Uterus (tissue), 3 donors: ENCODE measurements at regions not wholly inside any gene's neighbourhood (a gene's known extent, or its start where the extent isn't known, plus 50 kb on each side); places are given as distances from the start of the nearest gene placed in this dataset.

Source experiments
- DNase-seq, 2 donors: peaks; one replicate each; pipeline ENCODE4 v3.0.0-alpha.2; 2019 to 2020
- H3K27ac ChIP-seq, 2 donors: fragments of 200-600 bp; sonication (generic); 1 replicate in 1 of 2; 2 replicates in 1 of 2; pipeline ENCODE4 v1.5.1; 2016 to 2018
- H3K27me3 ChIP-seq, 2 donors: fragments of 200-600 bp; sonication (generic); one replicate each; pipeline ENCODE4 v1.5.1; 2018 to 2019; ENCODE audit warnings: control low read depth in 1 of 2
- H3K36me3 ChIP-seq, 2 donors: fragments of 200-600 bp; sonication (generic); one replicate each; pipeline ENCODE4 v1.5.1; 2019; ENCODE audit warnings: control low read depth in 1 of 2
- H3K4me1 ChIP-seq, 2 donors: fragments of 200-600 bp; sonication (generic); one replicate each; pipeline ENCODE4 v1.5.1; 2018 to 2019; ENCODE audit warnings: control low read depth in 1 of 2
- H3K4me3 ChIP-seq, 2 donors: fragments of 200-600 bp; sonication (generic); 1 replicate in 1 of 2; 2 replicates in 1 of 2; pipeline ENCODE4 v1.5.1; 2018 to 2019; ENCODE audit warnings: mild to moderate bottlenecking in 1 of 2
- H3K9me3 ChIP-seq, 2 donors: fragments of 200-600 bp; sonication (generic); one replicate each; pipeline ENCODE4 v1.5.1; 2019; ENCODE audit warnings: control low read depth in 1 of 2
- POLR2A ChIP-seq, 2 donors: fragments of 450-650 bp; IDR thresholded peaks; one replicate each; pipeline ENCODE4 v1.6.1; 2016; ENCODE audit warnings: antibody characterized with exemption in 2 of 2, mild to moderate bottlenecking in 1 of 2, moderate library complexity in 1 of 2
- intact Hi-C: fragments of 100-400 bp; cut with DNase I; formaldehyde crosslinking; loops from one replicate; pipeline ENCODE4 v1.15.1; 2023; ENCODE audit warnings: low total_unique reads
- TF ChIP-seq, protein P1 (sequence below), 4 experiments: fragments of 200-600 bp in 2 of 4; fragments of 450-650 bp in 2 of 4; sonication (generic) in 2 of 4; IDR thresholded peaks; one replicate each; pipeline ENCODE4 v1.5.1; 2016 to 2019; ENCODE audit warnings: antibody characterized with exemption in 4 of 4, mild to moderate bottlenecking in 2 of 4, moderate library complexity in 1 of 4
- donor health status: DM: yes; HTN: yes; CAD: no.

DNA sequence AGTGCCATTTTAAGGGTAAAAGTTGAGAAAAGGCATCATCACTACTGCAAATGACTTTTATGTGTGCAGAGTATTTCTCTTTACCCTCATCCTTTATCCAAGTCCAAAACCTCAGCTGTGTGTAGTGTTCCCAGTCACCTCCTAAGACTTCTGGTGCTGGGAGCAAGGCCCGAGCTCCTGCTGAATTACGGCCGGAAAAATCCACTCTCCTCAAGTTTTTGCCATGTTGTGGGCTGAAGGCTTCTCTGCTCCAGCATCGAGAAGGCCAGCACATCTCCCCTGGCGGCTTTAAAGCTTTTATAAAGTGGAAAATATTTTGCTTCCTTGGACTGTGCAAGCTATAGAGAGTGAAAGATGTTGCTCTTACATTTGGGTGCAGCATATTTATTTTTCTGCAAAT lies 153.2 kb upstream of the THBS2 start:
- no peaks in the 10 kb centered on the region for H3K4me1 ChIP-seq
- TF ChIP-seq, protein P1, sequence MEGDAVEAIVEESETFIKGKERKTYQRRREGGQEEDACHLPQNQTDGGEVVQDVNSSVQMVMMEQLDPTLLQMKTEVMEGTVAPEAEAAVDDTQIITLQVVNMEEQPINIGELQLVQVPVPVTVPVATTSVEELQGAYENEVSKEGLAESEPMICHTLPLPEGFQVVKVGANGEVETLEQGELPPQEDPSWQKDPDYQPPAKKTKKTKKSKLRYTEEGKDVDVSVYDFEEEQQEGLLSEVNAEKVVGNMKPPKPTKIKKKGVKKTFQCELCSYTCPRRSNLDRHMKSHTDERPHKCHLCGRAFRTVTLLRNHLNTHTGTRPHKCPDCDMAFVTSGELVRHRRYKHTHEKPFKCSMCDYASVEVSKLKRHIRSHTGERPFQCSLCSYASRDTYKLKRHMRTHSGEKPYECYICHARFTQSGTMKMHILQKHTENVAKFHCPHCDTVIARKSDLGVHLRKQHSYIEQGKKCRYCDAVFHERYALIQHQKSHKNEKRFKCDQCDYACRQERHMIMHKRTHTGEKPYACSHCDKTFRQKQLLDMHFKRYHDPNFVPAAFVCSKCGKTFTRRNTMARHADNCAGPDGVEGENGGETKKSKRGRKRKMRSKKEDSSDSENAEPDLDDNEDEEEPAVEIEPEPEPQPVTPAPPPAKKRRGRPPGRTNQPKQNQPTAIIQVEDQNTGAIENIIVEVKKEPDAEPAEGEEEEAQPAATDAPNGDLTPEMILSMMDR (IDR thresholded peaks at IDR 0.05), result no peak
- peak in 1 of 2 donors; percentile 29 for DNase-seq
- intact Hi-C loops, result no loop called here
- H3K27ac ChIP-seq, result peak overlapping the region; percentile 51 to 66
- H3K4me3 ChIP-seq, result no peak overlapping the region
- no peaks in the 10 kb centered on the region for H3K27me3 ChIP-seq
- no peaks in the 10 kb centered on the region for H3K9me3 ChIP-seq
- H3K36me3 ChIP-seq, result no peaks in the 10 kb centered on the region

DNA sequence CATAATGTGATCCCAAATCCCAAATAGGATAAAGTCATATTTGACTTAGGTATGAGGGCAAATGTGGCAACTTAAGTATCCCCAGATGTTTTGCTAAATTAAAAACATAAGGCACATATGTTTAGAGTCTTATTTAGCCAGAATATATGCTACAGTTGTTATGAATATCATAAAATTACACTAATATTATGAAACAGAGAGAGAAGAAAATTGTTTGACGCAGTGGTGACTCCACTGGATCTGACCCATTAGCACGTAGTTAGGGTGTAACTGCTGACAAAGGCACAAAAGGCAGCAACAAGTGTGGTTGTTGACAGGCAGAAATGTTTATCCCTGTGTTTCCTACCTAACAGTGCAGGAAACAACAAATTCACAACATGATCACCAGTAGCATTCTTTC lies 152.4 kb upstream of the THBS2 start:
- TF ChIP-seq POLR2A (IDR thresholded peaks at IDR 0.05), result no peak
- TF ChIP-seq, protein P1 (IDR thresholded peaks at IDR 0.05), result no peak
- no peaks in the 10 kb centered on the region for H3K9me3 ChIP-seq
- no peaks in the 10 kb centered on the region for H3K36me3 ChIP-seq
- intact Hi-C loops, result no loop called here
- no peaks in the 10 kb centered on the region for H3K4me1 ChIP-seq
- no peak for DNase-seq
- no peaks in the 10 kb centered on the region for H3K27me3 ChIP-seq
- peak overlapping the region; percentile 51 to 66 for H3K27ac ChIP-seq
- no peak overlapping the region for H3K4me3 ChIP-seq

DNA sequence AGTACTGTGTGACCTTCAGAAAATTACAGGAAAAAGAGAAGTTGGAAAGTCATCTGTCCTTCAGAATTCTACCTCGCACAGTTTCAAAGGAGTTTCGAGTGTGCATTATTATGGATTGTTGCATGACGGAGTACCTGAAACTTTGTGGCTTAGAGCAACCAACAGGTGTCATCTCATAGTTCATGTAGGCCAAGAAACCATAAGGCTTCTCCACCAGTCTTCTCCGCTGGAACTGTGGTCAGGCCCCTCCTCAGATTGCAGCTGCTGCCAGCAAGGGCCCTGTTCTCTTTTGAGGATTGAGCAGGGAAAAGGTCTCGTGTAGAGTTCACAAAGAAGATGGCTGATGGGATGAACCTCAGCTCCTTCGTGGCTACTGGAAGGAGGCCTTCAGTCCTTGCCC lies 151.2 kb upstream of the THBS2 start:
- Histone ChIP-seq H3K36me3 (no peaks in the 10 kb centered on the region), H3K4me3 (no peak overlapping the region), H3K4me1 (no peaks in the 10 kb centered on the region), H3K27me3 (no peaks in the 10 kb centered on the region), H3K27ac (no peak overlapping the region), H3K9me3 (no peaks in the 10 kb centered on the region)
- TF ChIP-seq, protein P1 (IDR thresholded peaks at IDR 0.05), result no peak
- TF ChIP-seq POLR2A (IDR thresholded peaks at IDR 0.05), result no peak
- intact Hi-C loops, result no loop called here
- DNase-seq, result no peak

DNA sequence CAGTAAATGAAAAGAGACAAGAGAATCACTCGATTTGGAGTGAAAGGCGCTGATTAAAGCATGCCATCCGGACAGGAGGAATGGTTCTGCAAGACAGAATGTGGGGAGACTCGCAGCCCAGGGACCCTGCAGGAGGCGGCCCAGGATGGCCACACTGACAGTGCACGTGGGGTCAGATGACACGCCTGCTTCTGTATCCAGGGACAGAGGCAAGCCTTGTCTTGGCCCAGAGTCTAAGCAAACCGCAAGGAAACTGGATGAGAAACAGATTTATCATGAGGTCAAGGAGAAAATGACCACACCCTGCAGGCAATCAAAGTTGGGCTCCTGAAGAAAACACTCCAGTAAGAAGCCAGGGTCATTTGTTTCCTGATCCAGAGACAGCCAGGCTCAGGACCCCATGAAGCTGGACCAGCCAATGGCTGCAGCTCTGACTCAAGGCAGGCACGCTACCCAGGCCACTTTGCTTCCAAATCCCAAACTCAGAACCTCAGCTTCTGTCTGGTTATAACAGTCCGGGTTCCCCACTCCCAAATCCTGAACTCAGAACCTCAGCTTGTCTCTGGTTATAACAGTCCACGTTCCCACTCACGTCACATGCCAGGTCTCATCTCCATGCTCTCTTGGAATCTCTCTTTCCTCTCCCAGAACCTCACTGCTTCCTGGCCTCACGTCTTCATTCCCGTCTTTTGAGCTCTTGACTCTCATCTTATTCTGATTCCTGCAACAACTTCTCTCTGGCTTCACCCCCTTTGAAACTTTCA lies 144.9 kb upstream of the THBS2 start:
- no peak overlapping the region for H3K27ac ChIP-seq
- no peak for DNase-seq

DNA sequence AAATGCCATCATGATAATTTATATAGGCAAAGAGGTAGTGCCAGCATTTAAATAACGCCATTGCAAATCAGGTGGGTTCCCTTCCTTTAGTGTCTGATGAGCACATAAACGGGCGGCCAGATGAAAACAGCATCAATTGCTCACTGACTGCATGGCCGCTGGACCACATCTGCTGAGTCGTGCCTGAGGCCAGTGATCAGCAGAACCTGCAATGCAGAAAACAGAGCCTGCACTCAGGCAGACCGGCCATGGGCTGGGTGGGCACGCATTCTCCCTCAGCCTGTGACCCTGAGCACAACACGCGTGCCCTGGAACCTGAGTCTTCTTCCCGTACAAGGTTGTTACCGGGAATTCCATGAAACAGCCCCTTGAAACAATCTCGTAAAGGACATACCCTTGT lies 144.0 kb upstream of the THBS2 start:
- Histone ChIP-seq H3K27me3 (no peaks in the 10 kb centered on the region), H3K4me1 (no peaks in the 10 kb centered on the region), H3K9me3 (no peaks in the 10 kb centered on the region), H3K27ac (no peak overlapping the region), H3K4me3 (no peak overlapping the region), H3K36me3 (no peaks in the 10 kb centered on the region)
- intact Hi-C loops, result no loop called here
- DNase-seq, result no peak
- TF ChIP-seq, protein P1 (IDR thresholded peaks at IDR 0.05), result no peak
- TF ChIP-seq POLR2A (IDR thresholded peaks at IDR 0.05), result no peak

More for the DNA sequence above, 144.9 kb upstream of the THBS2 start:
- TF ChIP-seq, protein P1 (IDR thresholded peaks at IDR 0.05), result no peak
- no peak for TF ChIP-seq POLR2A (IDR thresholded peaks at IDR 0.05)
- Histone ChIP-seq H3K4me1 (no peaks in the 10 kb centered on the region), H3K9me3 (no peaks in the 10 kb centered on the region), H3K4me3 (no peak overlapping the region), H3K27me3 (no peaks in the 10 kb centered on the region), H3K36me3 (no peaks in the 10 kb centered on the region)
- intact Hi-C loops, result no loop called here
